SK-MEL-5 (cell line): ENCODE measurements at regions not wholly inside any gene's neighbourhood (a gene's known extent, or its start where the extent isn't known, plus 50 kb on each side); places are given as distances from the start of the nearest gene placed in this dataset.

Experiments used
- DNase-seq: peaks from one replicate; pipeline ENCODE4 v3.0.0-alpha.2; 2016; ENCODE audit warnings: low read depth, low spot score
- in situ Hi-C: cut with HindIII; loops from 2 replicates; pipeline ENCODE4 v1.10.0; 2016; ENCODE audit warnings: low sequenced_read_pairs, high pct_unique_total_duplicates, low pct_unique_long_range_greater_than_20kb

DNA sequence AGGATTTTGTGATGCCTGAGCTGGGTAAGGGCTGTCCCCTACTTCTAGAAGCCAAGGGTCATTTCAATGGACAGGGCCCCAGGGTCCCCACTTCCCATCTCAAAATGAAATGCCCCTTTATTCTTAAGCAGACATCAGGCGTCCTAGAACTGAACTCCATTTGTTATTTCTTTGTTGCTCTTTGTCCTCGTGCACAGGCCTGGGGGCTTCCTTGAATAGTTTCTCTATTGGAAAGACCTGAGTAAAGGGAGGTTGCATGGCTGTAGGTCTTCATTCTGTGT, 311.4 kb upstream of the ZNF32 start:
- no peak for DNase-seq
- in situ Hi-C loops = no loop called here

- DNase-seq = no peak
- in situ Hi-C loops = no loop called here
These were observed 310.9 kb upstream of the ZNF32 start for GRCh38 chr10:43959364-43960134.

DNA sequence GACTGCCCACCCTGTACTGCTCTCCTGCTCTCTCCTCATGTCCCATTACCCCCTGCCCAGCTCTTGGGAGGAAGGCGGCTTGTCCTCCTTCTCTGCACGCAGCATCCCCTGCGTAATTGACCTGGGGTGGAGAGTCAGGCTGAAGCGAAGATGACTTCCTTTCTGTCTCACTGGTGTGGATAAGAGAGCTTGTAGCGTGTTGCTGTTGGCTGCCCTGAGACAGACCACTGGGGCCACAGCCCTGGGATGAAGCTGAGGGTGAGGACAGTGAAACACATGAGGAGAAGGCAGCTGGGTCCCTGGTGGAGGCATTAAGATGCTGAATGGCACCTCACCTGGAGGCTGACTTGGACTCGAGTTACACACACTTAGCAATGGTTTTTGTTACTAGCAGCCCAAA, 310.3 kb upstream of the ZNF32 start:
- in situ Hi-C loops = no loop called here
- DNase-seq = no peak

DNA sequence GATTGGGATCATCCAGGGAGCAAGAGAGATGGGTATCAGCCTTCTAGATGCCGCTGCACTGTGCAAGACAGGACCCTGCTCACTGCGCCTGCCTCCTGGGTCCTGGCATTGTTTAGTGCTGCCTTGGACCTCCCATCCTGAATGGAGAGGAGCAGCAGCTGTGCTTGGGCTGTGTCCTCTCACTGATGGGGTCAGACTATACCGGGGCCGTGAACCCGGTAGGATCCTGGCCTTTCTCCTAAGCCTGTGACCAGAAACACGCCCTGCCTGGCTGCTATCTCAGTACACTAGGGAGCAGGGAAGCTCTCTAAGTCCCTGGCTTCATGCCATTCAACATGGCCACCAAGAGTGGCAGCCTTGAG, 309.4 kb upstream of the ZNF32 start:
- no peak for DNase-seq
- in situ Hi-C loops = no loop called here

DNA sequence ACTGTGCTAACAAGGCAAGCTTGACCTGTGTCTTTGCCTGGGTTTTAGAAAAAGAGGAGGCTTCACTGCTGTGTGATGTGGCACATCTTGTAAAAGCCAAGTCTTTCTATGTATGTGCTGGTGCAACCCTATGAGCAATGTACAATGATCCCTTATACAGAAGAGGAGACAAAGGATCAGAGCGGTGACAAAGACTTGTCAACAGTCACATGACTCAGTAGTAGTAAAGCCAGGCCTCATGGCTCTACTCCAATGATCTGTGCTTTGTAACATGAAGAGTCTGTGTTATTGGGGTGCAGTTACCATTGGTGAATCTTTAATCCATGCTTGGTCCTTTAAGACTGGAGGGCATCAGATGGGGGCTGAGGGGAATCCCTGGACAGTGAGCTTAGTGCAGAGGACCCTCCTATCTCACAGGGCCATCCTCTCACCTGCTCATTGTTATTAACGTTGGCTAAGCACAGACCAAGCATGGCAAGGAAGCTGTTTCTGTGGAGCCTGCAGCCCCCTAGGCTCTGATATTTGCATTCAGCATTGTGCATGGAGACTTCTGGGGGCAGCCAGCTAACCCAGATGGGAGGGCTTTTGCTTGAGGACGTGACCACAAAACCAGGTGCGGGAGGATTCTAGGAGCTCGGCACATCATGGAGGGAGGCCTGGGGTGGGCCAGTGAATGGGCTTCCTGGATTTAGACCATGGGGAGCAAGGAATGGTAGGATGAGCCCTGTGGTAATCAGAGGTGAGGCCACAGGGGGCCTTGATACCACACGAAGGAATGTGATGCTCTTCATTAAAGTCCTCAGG, 308.8 kb upstream of the ZNF32 start:
- in situ Hi-C loops = no loop called here

DNA sequence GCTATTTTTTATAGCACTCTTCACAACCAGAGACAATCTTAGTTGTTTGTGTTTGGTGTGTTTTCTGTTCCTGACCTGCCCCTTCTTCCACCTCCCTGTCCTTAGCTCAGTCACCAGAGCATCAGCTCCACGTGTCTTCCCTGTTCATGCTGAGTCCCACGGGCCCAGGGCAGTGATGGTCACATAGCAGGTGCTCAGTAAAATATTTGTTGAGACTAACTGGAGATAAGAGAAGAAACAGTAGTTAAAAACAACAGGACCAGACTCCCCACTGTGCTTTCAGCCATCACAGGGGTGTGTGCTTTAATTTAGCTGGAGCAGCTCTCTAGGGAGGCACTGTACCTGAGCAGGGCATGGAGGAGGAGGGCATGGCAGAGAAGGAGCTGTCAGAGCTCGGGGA, 307.3 kb upstream of the ZNF32 start:
- in situ Hi-C loops = no loop called here
- no peak for DNase-seq

More for the DNA sequence above, 308.8 kb upstream of the ZNF32 start:
- no peak for DNase-seq

DNA sequence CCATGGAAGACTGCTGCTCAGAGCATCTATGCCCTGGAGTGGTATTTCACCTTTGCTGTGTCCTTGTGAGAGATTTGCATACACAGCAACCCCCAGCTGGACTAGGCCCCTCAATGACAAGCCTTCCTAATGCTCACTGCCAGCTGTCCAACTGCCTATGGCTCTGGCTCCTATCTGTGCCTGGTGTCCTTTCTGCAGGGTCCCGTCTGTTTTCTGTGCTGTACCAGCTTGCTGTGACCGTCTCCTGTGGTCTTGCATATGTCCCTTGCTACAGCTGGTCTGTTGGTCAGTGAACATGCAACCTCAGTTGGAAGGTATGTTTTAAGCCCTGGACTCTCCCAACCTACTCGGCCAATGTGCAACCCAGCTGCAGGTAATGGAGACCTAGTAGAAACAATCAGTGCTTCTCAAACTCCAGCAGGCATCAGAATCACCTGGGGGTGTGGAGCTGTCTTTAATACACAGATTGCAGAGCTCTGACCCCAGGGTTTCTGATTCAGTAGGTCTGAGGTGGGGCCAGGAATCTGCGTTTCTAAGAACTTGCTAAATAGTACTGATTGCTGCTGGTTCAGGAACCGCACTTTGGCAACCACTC, 306.4 kb upstream of the ZNF32 start:
- in situ Hi-C loops = no loop called here
- DNase-seq = no peak

DNA sequence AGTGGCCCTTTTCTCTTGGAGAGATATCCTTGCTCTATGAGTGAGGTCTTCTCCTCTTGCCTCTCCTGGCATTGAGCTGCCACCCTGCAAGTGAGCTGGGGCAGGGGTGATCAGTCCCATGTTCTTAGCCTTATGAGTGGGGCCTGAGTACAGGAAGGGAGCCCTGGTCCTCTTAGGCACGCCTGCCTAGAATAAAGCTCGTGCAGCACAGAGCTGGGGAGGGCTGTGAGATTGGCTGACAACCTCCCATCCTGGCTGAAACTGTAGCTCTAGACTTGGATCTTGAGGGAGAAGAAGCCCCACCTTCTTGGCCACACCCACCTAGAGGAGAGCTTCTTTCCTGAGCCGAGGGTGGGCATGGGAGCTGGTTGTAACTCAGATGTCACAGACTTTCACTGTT, 305.0 kb upstream of the ZNF32 start:
- in situ Hi-C loops = no loop called here
- no peak for DNase-seq

DNA sequence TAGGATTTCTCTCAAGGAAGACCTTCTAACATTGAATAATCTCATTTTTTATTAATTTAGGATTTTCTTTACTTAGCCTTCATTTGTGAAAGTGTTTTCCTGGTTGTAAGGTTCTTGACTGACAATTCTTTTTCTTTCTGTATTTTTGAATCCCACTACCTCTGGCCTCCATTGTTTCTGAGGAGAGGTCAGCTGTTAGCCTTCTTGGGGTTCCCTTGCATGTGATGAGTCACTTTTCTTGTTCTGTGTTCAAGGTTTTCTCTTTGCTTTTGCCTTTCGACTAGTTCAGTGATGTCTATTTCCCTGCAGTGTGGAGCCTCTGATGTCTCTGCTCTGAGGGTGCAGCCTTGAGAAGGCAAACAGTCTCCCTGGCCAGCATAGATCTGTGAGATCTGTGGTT, 304.1 kb upstream of the ZNF32 start:
- DNase-seq = no peak
- in situ Hi-C loops = no loop called here

GRCh38 chr10:43949351-43949750, 300.7 kb upstream of the ZNF32 start:
- in situ Hi-C loops = no loop called here
- no peak for DNase-seq

- DNase-seq = no peak
- in situ Hi-C loops = no loop called here
These were observed 297.8 kb upstream of the ZNF32 start for GRCh38 chr10:43946445-43946844.

DNA sequence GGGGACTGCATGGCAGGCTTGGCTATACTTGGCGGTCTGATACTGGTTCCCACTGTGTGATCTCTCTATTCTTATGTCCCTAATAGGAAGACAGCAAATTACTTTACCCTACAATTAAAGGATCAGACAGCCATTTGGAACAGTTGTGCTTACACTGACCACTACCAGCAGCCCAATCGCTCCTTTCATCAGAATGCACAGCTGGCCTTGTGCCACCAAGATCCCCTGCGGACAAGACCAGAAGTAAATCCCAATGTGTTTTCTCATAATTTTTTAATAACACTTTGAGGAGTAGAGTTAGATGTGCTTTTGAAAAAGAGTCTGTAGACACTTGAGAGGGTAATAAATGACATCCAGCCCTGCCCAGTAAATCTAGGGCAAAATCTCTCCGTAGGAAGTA, 297.2 kb upstream of the ZNF32 start:
- in situ Hi-C loops = no loop called here
- no peak for DNase-seq

GRCh38 chr10:43945094-43945730, 296.5 kb upstream of the ZNF32 start:
- no peak for DNase-seq
- in situ Hi-C loops = no loop called here

GRCh38 chr10:43944381-43945093, 295.9 kb upstream of the ZNF32 start:
- in situ Hi-C loops = no loop called here
- no peak for DNase-seq

GRCh38 chr10:43943818-43944360, 295.2 kb upstream of the ZNF32 start:
- DNase-seq = no peak
- in situ Hi-C loops = no loop called here

- in situ Hi-C loops = no loop called here
- no peak for DNase-seq
These were observed 294.6 kb upstream of the ZNF32 start for GRCh38 chr10:43943119-43943817.

DNA sequence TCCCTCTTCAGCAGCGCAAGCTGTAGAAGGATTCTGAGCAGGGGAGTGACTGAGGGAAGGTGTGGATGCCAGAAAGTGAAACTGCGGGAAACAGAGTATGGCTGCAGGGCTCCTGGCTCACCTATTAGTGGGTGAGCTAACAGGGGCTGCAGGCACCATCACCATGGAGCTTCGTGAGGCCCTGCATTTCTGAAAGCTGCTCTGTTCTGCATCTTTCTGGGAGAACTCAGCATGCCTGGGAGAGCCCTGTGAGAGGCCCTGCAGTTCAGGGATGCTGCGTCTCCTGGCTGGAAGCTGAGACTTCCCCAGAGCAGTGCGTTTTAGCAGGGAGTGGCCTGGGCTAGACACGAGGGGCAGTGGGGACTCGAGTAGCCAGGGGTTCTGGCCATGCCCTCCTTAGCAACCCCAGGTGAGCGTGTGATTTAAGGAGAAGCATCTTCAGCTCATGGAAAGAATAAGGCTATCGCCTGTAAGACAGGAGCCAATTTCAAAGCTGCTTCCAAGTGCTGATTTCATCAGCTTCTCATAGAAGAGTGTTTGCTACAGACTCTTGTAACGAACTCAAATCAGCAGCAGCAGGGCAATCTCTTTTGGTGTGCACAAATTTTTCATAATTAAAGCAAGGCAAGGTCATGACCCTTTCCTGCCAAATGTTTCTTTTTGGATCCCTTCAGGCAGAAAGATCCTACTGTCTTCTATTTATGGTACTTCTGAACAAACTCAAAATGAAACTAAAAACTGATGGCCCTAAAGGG, 293.6 kb upstream of the ZNF32 start:
- DNase-seq = no peak
- in situ Hi-C loops = no loop called here
